Type B pancreatic cell (in vitro differentiated cells): ENCODE measurements at regions not wholly inside any gene's neighbourhood (a gene's known extent, or its start where the extent isn't known, plus 50 kb on each side); places are given as distances from the start of the nearest gene placed in this dataset.

Source experiments
- DNase-seq: peaks from one replicate; pipeline ENCODE4 v3.0.0; 2021; ENCODE audit warnings: mixed read lengths; ENCODE audit not compliant: unreplicated experiment; ENCODE audit errors: extremely low spot score
- H3K27ac Mint-ChIP-seq: 2 replicates; pipeline ENCODE4 v1.8.0; 2021; ENCODE audit warnings: mild to moderate bottlenecking, mixed read lengths
- H3K27me3 Mint-ChIP-seq: 2 replicates; pipeline ENCODE4 v1.8.0; 2021; ENCODE audit warnings: mixed read lengths
- H3K36me3 Mint-ChIP-seq: 2 replicates; pipeline ENCODE4 v1.8.0; 2021; ENCODE audit warnings: mixed read lengths
- H3K4me1 Mint-ChIP-seq: one replicate; pipeline ENCODE4 v1.8.0; 2021; ENCODE audit warnings: mixed read lengths; ENCODE audit not compliant: unreplicated experiment
- H3K4me3 Mint-ChIP-seq: 2 replicates; pipeline ENCODE4 v1.8.0; 2021; ENCODE audit warnings: mild to moderate bottlenecking, mixed read lengths
- H3K9me3 Mint-ChIP-seq: 2 replicates; pipeline ENCODE4 v1.8.0; 2021; ENCODE audit warnings: mixed read lengths
- CTCF ChIP-seq: fragments of 200-600 bp; sonication (generic); conservative IDR thresholded peaks from 2 replicates; pipeline ENCODE4 v1.5.0; 2021; ENCODE audit warnings: antibody characterized with exemption, mild to moderate bottlenecking

GRCh38 chr5:165624166-165624946 lies 2118.9 kb downstream of the MAT2B start:
- H3K9me3 Mint-ChIP-seq = peaks cover 4% of the 10 kb centered on the region
- H3K27me3 Mint-ChIP-seq = no peaks in the 10 kb centered on the region
- no peak for TF ChIP-seq CTCF
- peaks cover 5% of the 10 kb centered on the region for H3K4me1 Mint-ChIP-seq
- H3K27ac Mint-ChIP-seq = no peak overlapping the region
- no peaks in the 10 kb centered on the region for H3K36me3 Mint-ChIP-seq
- no peak for DNase-seq
- H3K4me3 Mint-ChIP-seq = no peak overlapping the region

- H3K36me3 Mint-ChIP-seq = no peaks in the 10 kb centered on the region
- peaks cover 4% of the 10 kb centered on the region for H3K9me3 Mint-ChIP-seq
- H3K27me3 Mint-ChIP-seq = no peaks in the 10 kb centered on the region
- no peak overlapping the region for H3K27ac Mint-ChIP-seq
- H3K4me3 Mint-ChIP-seq = no peak overlapping the region
- no peak for DNase-seq
- no peak for TF ChIP-seq CTCF
- H3K4me1 Mint-ChIP-seq = peaks cover 11% of the 10 kb centered on the region
Measured at GRCh38 chr5:165626161-165626560, 2120.7 kb downstream of the MAT2B start.

GRCh38 chr5:165627548-165628170 lies 2122.2 kb downstream of the MAT2B start:
- no peak for TF ChIP-seq CTCF
- H3K4me3 Mint-ChIP-seq = no peak overlapping the region
- H3K4me1 Mint-ChIP-seq = peaks cover 16% of the 10 kb centered on the region
- peaks cover 4% of the 10 kb centered on the region for H3K9me3 Mint-ChIP-seq
- H3K27ac Mint-ChIP-seq = no peak overlapping the region
- no peaks in the 10 kb centered on the region for H3K36me3 Mint-ChIP-seq
- H3K27me3 Mint-ChIP-seq = no peaks in the 10 kb centered on the region
- no peak for DNase-seq

- H3K27me3 Mint-ChIP-seq = no peaks in the 10 kb centered on the region
- peak; percentile 70 for DNase-seq
- no peak overlapping the region for H3K4me3 Mint-ChIP-seq
- peaks cover 4% of the 10 kb centered on the region for H3K9me3 Mint-ChIP-seq
- H3K27ac Mint-ChIP-seq = no peak overlapping the region
- H3K36me3 Mint-ChIP-seq = no peaks in the 10 kb centered on the region
- peaks cover 16% of the 10 kb centered on the region for H3K4me1 Mint-ChIP-seq
- TF ChIP-seq CTCF = peak; percentile 92
Measured at GRCh38 chr5:165630261-165630778, 2124.9 kb downstream of the MAT2B start.

GRCh38 chr5:165631235-165631634 lies 2125.8 kb downstream of the MAT2B start:
- Mint-ChIP-seq H3K4me3 (no peak overlapping the region), H3K27ac (no peak overlapping the region), H3K27me3 (no peaks in the 10 kb centered on the region), H3K36me3 (no peaks in the 10 kb centered on the region), H3K9me3 (peaks cover 4% of the 10 kb centered on the region), H3K4me1 (peaks cover 16% of the 10 kb centered on the region)
- TF ChIP-seq CTCF = no peak
- DNase-seq = no peak
